GM12891 (cell line): ENCODE measurements at regions not wholly inside any gene's neighbourhood (a gene's known extent, or its start where the extent isn't known, plus 50 kb on each side); places are given as distances from the start of the nearest gene placed in this dataset.

Source experiments
- DNase-seq: peaks from one replicate; pipeline ENCODE4 v3.0.0; 2011; ENCODE audit warnings: low spot score; ENCODE audit not compliant: insufficient read length
- FAIRE-seq: peaks from 2 replicates; lab custom pipeline; 2011; peaks lifted over from hg19 to GRCh38; lab: Jason Lieb, UNC
- PAX5 ChIP-seq: IDR thresholded peaks from 2 replicates; pipeline ENCODE4 v1.6.1; 2011; ENCODE audit warnings: low read length, moderate library complexity, mild to moderate bottlenecking; ENCODE audit not compliant: insufficient read depth, severe bottlenecking
- POLR2A ChIP-seq: IDR thresholded peaks from 2 replicates; pipeline ENCODE4 v1.6.1; 2011; ENCODE audit warnings: low read depth, low read length, control low read depth
- POLR2AphosphoS5 ChIP-seq: IDR thresholded peaks from 2 replicates; pipeline ENCODE4 v1.6.1; 2011; ENCODE audit warnings: low read depth, low read length, control low read depth
- POU2F2 ChIP-seq: IDR thresholded peaks from 2 replicates; pipeline ENCODE4 v1.6.1; 2011; ENCODE audit warnings: low read depth, mild to moderate bottlenecking, control low read depth, low read length, moderate library complexity
- SPI1 ChIP-seq: IDR thresholded peaks from 2 replicates; pipeline ENCODE4 v1.6.1; 2011; ENCODE audit warnings: low read depth, low read length, control low read depth
- TAF1 ChIP-seq: IDR thresholded peaks from 2 replicates; pipeline ENCODE4 v1.6.1; 2011; ENCODE audit warnings: low read depth, low read length, control low read depth

- DNase-seq (no peak), FAIRE-seq (no peak)
- no peak for TF ChIP-seq TAF1
Measured at GRCh38 chr11:116472651-116473050, 300.1 kb downstream of the BUD13 start.

- no peak for FAIRE-seq
- TF ChIP-seq TAF1 (no peak), POU2F2 (no peak), POLR2A (no peak), PAX5 (no peak), SPI1 (no peak)
- no peak for DNase-seq
Measured at GRCh38 chr11:116471608-116472256, 301.1 kb downstream of the BUD13 start.

GRCh38 chr11:116468699-116469098 lies 304.1 kb downstream of the BUD13 start:
- no peak for FAIRE-seq
- no peak for DNase-seq
- TF ChIP-seq PAX5 (no peak), SPI1 (no peak), TAF1 (no peak), POU2F2 (no peak), POLR2AphosphoS5 (no peak), POLR2A (no peak)

- no peak for FAIRE-seq
- TF ChIP-seq POLR2A (no peak), POLR2AphosphoS5 (no peak), SPI1 (no peak), POU2F2 (no peak), TAF1 (no peak), PAX5 (no peak)
- DNase-seq = no peak
Measured at GRCh38 chr11:116467823-116468222, 305.0 kb downstream of the BUD13 start.

- DNase-seq (no peak), FAIRE-seq (no peak)
- TF ChIP-seq PAX5 (no peak), SPI1 (no peak), TAF1 (no peak), POLR2AphosphoS5 (no peak), POU2F2 (no peak), POLR2A (no peak)
Measured at GRCh38 chr11:116466801-116467200, 306.0 kb downstream of the BUD13 start.

- no peak for DNase-seq
- TF ChIP-seq PAX5 = no peak
- TF ChIP-seq POLR2A = no peak
- no peak for TF ChIP-seq TAF1
- TF ChIP-seq POU2F2 = no peak
- TF ChIP-seq SPI1 = no peak
- TF ChIP-seq POLR2AphosphoS5 = no peak
- no peak for FAIRE-seq
Measured at GRCh38 chr11:116466191-116466590, 306.6 kb downstream of the BUD13 start.

- DNase-seq (no peak), FAIRE-seq (no peak)
- TF ChIP-seq POU2F2 (no peak), PAX5 (no peak), POLR2A (no peak), POLR2AphosphoS5 (no peak), TAF1 (no peak), SPI1 (no peak)
Measured at GRCh38 chr11:116465056-116465455, 307.7 kb downstream of the BUD13 start.

- TF ChIP-seq POU2F2 (no peak), PAX5 (no peak), TAF1 (no peak), POLR2AphosphoS5 (no peak), SPI1 (no peak), POLR2A (no peak)
- DNase-seq = no peak
- FAIRE-seq = no peak
Measured at GRCh38 chr11:116461789-116462188, 311.0 kb downstream of the BUD13 start.

- TF ChIP-seq POU2F2 (no peak), TAF1 (no peak), POLR2A (no peak), SPI1 (no peak), POLR2AphosphoS5 (no peak), PAX5 (no peak)
- DNase-seq (no peak), FAIRE-seq (no peak)
Measured at GRCh38 chr11:116460156-116460920, 312.4 kb downstream of the BUD13 start.
